ENCODE measurements at regions not wholly inside any gene's neighbourhood (a gene's known extent, or its start where the extent isn't known, plus 50 kb on each side); places are given as distances from the start of the nearest gene placed in this dataset.

DNA sequence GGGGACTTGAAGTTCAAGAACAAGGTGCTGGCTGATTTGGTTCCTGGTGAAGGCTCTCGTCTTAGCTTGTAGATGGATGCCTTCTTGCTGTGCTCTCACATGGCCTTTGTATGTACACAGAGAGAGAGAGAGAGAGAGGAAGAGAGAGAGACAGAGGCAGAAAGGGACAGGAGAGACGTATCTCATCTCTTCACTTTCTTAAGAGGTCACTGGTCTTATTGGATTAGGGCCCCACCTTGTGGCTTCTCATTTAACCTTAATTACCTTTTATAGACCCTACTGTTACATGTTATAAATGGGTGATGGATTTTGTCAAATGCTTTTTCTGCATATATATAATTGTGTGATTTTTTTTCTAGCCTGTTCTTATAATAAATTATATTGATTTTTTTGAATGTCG is 1444.2 kb downstream of the ADGRL3 start:
- Histone ChIP-seq H3K36me3 (no peaks in the 10 kb centered on the region), H3K4me3 (no peak overlapping the region), H3K27ac (no peak overlapping the region), H3K4me1 (no peaks in the 10 kb centered on the region), H3K9me3 (no peaks in the 10 kb centered on the region), H3K27me3 (no peaks in the 10 kb centered on the region)
- TF ChIP-seq EP300 (IDR thresholded peaks at IDR 0.05) (no peak), POLR2A (IDR thresholded peaks at IDR 0.05) (no peak), POLR2AphosphoS5 (IDR thresholded peaks at IDR 0.05) (no peak)
- TF ChIP-seq, protein P1, sequence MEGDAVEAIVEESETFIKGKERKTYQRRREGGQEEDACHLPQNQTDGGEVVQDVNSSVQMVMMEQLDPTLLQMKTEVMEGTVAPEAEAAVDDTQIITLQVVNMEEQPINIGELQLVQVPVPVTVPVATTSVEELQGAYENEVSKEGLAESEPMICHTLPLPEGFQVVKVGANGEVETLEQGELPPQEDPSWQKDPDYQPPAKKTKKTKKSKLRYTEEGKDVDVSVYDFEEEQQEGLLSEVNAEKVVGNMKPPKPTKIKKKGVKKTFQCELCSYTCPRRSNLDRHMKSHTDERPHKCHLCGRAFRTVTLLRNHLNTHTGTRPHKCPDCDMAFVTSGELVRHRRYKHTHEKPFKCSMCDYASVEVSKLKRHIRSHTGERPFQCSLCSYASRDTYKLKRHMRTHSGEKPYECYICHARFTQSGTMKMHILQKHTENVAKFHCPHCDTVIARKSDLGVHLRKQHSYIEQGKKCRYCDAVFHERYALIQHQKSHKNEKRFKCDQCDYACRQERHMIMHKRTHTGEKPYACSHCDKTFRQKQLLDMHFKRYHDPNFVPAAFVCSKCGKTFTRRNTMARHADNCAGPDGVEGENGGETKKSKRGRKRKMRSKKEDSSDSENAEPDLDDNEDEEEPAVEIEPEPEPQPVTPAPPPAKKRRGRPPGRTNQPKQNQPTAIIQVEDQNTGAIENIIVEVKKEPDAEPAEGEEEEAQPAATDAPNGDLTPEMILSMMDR (IDR thresholded peaks at IDR 0.05), result no peak
- DNase-seq (ENCODE audit: low spot score in 2 of 2), result no peak
- 44% methylated on average over 3 of the region's 3 CpGs for WGBS

DNA sequence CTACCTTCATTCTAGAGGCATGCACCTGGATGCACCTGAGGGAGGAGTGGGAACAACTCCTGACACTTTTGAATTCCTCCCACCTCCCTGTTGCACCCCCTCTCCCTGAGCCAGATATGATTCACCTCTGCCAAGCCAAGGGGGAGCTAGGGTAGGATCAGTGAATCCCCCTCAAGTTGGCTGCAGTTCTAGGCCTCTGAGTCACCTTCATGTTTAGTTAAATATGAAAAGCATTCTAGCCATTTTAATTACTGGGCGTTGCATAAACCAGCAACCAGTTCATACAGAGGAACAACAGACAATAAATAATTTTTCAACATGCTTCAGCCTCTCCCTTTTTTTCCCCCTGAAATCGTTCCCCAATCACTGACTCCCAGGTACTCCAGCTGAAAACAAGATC is 1440.2 kb downstream of the ADGRL3 start:
- Histone ChIP-seq H3K4me1 (no peaks in the 10 kb centered on the region), H3K36me3 (no peaks in the 10 kb centered on the region), H3K27me3 (no peaks in the 10 kb centered on the region), H3K9me3 (no peaks in the 10 kb centered on the region), H3K4me3 (no peak overlapping the region), H3K27ac (no peak overlapping the region)
- 41% methylated on average over 2 of the region's 2 CpGs for WGBS
- DNase-seq (ENCODE audit: low spot score in 2 of 2), result no peak
- TF ChIP-seq POLR2A (IDR thresholded peaks at IDR 0.05), result no peak

DNA sequence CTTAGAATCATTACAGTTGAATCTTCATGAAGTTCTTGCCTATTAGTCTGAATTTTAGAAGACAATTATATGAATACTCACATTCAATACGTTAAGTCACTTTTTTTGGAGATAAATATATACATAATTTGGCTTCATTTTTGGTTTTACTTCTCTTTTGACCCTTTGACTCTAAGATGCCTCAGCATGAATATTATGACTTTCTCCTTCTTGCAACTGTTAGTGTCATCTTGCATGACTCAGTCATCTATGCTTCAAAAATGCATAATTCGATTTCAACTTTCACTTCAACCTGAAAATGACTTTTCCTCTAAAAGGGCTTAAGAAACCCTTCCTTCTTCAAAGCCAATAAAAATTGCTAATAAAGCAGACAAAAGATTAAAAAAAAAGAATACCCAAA is 1427.5 kb downstream of the ADGRL3 start:
- no peak overlapping the region for H3K4me3 ChIP-seq
- H3K27ac ChIP-seq, result no peak overlapping the region
- no peaks in the 10 kb centered on the region for H3K27me3 ChIP-seq
- no peak for DNase-seq (ENCODE audit: low spot score in 2 of 2)
- no peaks in the 10 kb centered on the region for H3K9me3 ChIP-seq
- no peaks in the 10 kb centered on the region for H3K36me3 ChIP-seq
- H3K4me1 ChIP-seq, result no peaks in the 10 kb centered on the region
- TF ChIP-seq, protein P1 (IDR thresholded peaks at IDR 0.05), result no peak
- TF ChIP-seq POLR2AphosphoS5 (IDR thresholded peaks at IDR 0.05) (no peak), POLR2A (IDR thresholded peaks at IDR 0.05) (no peak), EP300 (IDR thresholded peaks at IDR 0.05) (no peak)
- WGBS, result 88% methylated on average over 2 of the region's 2 CpGs

DNA sequence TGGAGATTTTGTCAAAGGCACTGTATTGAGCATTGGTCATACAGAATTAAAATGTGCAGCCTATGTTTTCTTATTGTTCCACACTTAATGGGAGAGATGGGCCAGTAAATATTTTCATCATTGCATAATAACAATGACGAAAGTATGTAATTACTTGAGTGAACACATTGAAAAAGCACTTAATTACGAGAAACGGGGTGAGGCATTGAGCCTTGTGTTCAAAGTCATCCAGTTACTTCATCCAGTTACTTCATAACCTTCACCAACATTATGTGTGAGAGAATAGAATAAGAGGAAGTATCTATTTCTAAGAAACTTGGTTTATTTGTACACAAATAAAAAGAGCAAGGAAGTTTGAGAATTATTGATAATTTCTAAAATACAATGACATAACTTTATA is 1427.0 kb downstream of the ADGRL3 start:
- 65% methylated on average over 3 of the region's 3 CpGs for WGBS
- H3K4me1 ChIP-seq, result no peaks in the 10 kb centered on the region
- no peak overlapping the region for H3K27ac ChIP-seq
- H3K27me3 ChIP-seq, result no peaks in the 10 kb centered on the region
- DNase-seq (ENCODE audit: low spot score in 2 of 2), result no peak
- H3K36me3 ChIP-seq, result no peaks in the 10 kb centered on the region
- H3K4me3 ChIP-seq, result no peak overlapping the region
- no peak for TF ChIP-seq EP300 (IDR thresholded peaks at IDR 0.05)
- TF ChIP-seq POLR2AphosphoS5 (IDR thresholded peaks at IDR 0.05), result no peak
- TF ChIP-seq, protein P1 (IDR thresholded peaks at IDR 0.05), result no peak
- no peak for TF ChIP-seq POLR2A (IDR thresholded peaks at IDR 0.05)
- H3K9me3 ChIP-seq, result no peaks in the 10 kb centered on the region

DNA sequence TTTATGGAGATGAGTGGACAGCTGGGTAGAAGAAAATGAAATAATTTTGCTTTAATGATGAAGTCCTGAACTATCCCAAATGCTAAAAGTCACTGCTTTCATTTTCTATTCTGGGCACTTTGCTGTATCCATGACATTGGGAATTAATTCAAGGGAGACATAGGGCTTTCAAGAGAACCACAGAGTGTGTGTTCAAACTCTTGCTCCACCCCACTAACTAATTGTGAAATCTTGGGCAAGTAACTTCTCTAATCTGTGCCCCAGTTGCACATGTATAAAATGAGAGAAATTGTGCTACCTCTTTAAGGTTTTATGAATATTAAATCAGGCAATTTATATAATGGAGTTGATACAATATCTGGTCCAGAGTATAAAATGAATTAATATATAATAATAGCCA is 1422.0 kb downstream of the ADGRL3 start:
- H3K4me1 ChIP-seq, result no peaks in the 10 kb centered on the region
- H3K4me3 ChIP-seq, result no peak overlapping the region
- no peak for DNase-seq (ENCODE audit: low spot score in 2 of 2)
- no peaks in the 10 kb centered on the region for H3K27me3 ChIP-seq
- H3K9me3 ChIP-seq, result no peaks in the 10 kb centered on the region
- TF ChIP-seq, protein P1 (IDR thresholded peaks at IDR 0.05), result no peak
- TF ChIP-seq EP300 (IDR thresholded peaks at IDR 0.05) (no peak), POLR2A (IDR thresholded peaks at IDR 0.05) (no peak), POLR2AphosphoS5 (IDR thresholded peaks at IDR 0.05) (no peak)
- H3K36me3 ChIP-seq, result no peaks in the 10 kb centered on the region
- no peak overlapping the region for H3K27ac ChIP-seq

DNA sequence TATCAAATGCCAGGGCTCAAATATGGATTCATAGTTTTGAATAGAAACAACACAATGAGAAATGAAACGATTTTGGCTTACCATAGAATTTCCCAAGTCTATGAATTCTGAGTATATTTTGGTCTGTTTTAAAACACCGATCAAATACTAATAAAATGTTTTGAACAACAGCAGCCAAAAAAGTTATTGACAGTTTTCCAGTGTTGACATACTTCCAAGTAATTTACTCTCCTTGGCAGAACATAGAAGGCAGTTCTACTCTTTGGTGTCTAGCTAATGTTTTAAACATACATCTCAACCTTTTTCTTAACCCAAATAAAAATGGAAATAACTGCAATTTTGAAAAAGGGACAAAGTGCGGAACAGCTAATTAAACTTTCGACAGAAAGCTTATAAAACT is 1419.8 kb downstream of the ADGRL3 start:
- WGBS, result 47% methylated on average over 4 of the region's 4 CpGs
- no peaks in the 10 kb centered on the region for H3K9me3 ChIP-seq
- no peak for DNase-seq (ENCODE audit: low spot score in 2 of 2)
- no peaks in the 10 kb centered on the region for H3K36me3 ChIP-seq
- no peaks in the 10 kb centered on the region for H3K4me1 ChIP-seq
- H3K4me3 ChIP-seq, result no peak overlapping the region
- no peaks in the 10 kb centered on the region for H3K27me3 ChIP-seq
- TF ChIP-seq POLR2A (IDR thresholded peaks at IDR 0.05) (no peak), EP300 (IDR thresholded peaks at IDR 0.05) (no peak), POLR2AphosphoS5 (IDR thresholded peaks at IDR 0.05) (no peak)
- TF ChIP-seq, protein P1 (IDR thresholded peaks at IDR 0.05), result no peak
- H3K27ac ChIP-seq, result no peak overlapping the region
